Loucy (cell line): ENCODE measurements at regions not wholly inside any gene's neighbourhood (a gene's known extent, or its start where the extent isn't known, plus 50 kb on each side); places are given as distances from the start of the nearest gene placed in this dataset.

Source experiments
- H2AFZ ChIP-seq: fragments of 200-600 bp; sonication (generic); 2 replicates; pipeline ENCODE4 v1.6.0; 2016; ENCODE audit warnings: antibody characterized with exemption, mild to moderate bottlenecking, low read length, moderate library complexity
- H3F3A ChIP-seq: fragments of 200-600 bp; 2 replicates; pipeline ENCODE4 v1.6.0; 2016; ENCODE audit warnings: antibody characterized with exemption, low read depth, mild to moderate bottlenecking
- H3K27me3 ChIP-seq: fragments of 200-600 bp; sonication (generic); 2 replicates; pipeline ENCODE4 v1.6.1; 2014; ENCODE audit warnings: low read length, mild to moderate bottlenecking; ENCODE audit not compliant: insufficient read depth, poor library complexity, severe bottlenecking
- H3K36me3 ChIP-seq: fragments of 200-600 bp; sonication (generic); 2 replicates; pipeline ENCODE4 v1.6.1; 2016; ENCODE audit warnings: low read length; ENCODE audit not compliant: insufficient read depth
- H3K4me1 ChIP-seq: fragments of 200-600 bp; sonication (generic); 2 replicates; pipeline ENCODE4 v1.5.1; 2014; ENCODE audit warnings: low read length, mild to moderate bottlenecking; ENCODE audit not compliant: insufficient read depth, poor library complexity, severe bottlenecking
- H3K4me2 ChIP-seq: fragments of 200-600 bp; sonication (generic); 2 replicates; pipeline ENCODE4 v1.6.0; 2014; ENCODE audit warnings: antibody characterized with exemption, low read length, low read depth, mild to moderate bottlenecking; ENCODE audit not compliant: poor library complexity, severe bottlenecking
- H3K4me3 ChIP-seq: fragments of 200-600 bp; sonication (generic); 2 replicates; pipeline ENCODE4 v1.5.1; 2014; ENCODE audit warnings: low read length, mild to moderate bottlenecking, mixed read lengths; ENCODE audit not compliant: poor library complexity, severe bottlenecking
- H3K79me2 ChIP-seq: fragments of 200-600 bp; sonication (generic); 2 replicates; pipeline ENCODE4 v1.6.1; 2014; ENCODE audit warnings: low read length; ENCODE audit not compliant: insufficient read depth
- H3K9ac ChIP-seq: fragments of 200-600 bp; sonication (generic); 2 replicates; pipeline ENCODE4 v1.6.0; 2014; ENCODE audit warnings: mild to moderate bottlenecking, low read depth, low read length, moderate library complexity; ENCODE audit not compliant: poor library complexity, severe bottlenecking
- H3K9me2 ChIP-seq: fragments of 200-600 bp; sonication (generic); replicated peaks from 2 replicates; pipeline ENCODE4 v1.6.1; 2016; ENCODE audit warnings: low read depth, low read length, mixed read lengths
- H3K9me3 ChIP-seq: fragments of 200-600 bp; sonication (generic); 2 replicates; pipeline ENCODE4 v1.6.1; 2014; ENCODE audit warnings: mild to moderate bottlenecking, antibody characterized with exemption, low read length, low read depth; ENCODE audit not compliant: insufficient read depth
- H4K20me1 ChIP-seq: fragments of 200-600 bp; sonication (generic); 2 replicates; pipeline ENCODE4 v1.6.0; 2014; ENCODE audit warnings: antibody characterized with exemption, low read length, mild to moderate bottlenecking; ENCODE audit not compliant: insufficient read depth, poor library complexity, severe bottlenecking
- CTCF ChIP-seq: fragments of 200-600 bp; sonication (generic); conservative IDR thresholded peaks from 2 replicates; pipeline ENCODE4 v1.5.1; 2014; ENCODE audit warnings: mild to moderate bottlenecking, antibody characterized with exemption, low read length
- EZH2phosphoT487 ChIP-seq: fragments of 200-600 bp; IDR thresholded peaks from 2 replicates; pipeline ENCODE4 v1.6.1; 2018; ENCODE audit warnings: antibody characterized with exemption, mild to moderate bottlenecking, moderate library complexity, borderline replicate concordance

GRCh38 chr10:128694851-128695725, 568.9 kb upstream of the MKI67 start:
- Histone ChIP-seq H4K20me1 (no peaks in the 10 kb centered on the region), H3K4me2 (no peak overlapping the region), H3F3A (no peaks in the 10 kb centered on the region), H2AFZ (no peak overlapping the region), H3K9me2 (no peaks in the 10 kb centered on the region), H3K36me3 (no peaks in the 10 kb centered on the region), H3K9ac (no peak overlapping the region), H3K27me3 (no peaks in the 10 kb centered on the region), H3K4me3 (no peak overlapping the region), H3K4me1 (no peaks in the 10 kb centered on the region), H3K79me2 (no peaks in the 10 kb centered on the region), H3K9me3 (no peaks in the 10 kb centered on the region)
- no peak for TF ChIP-seq EZH2phosphoT487

- H2AFZ ChIP-seq = no peak overlapping the region
These were observed 569.7 kb upstream of the MKI67 start for GRCh38 chr10:128695931-128696330.

GRCh38 chr10:128697437-128697836, 571.2 kb upstream of the MKI67 start:
- no peaks in the 10 kb centered on the region for H3K9me3 ChIP-seq
- no peak overlapping the region for H3K4me3 ChIP-seq
- H3K9ac ChIP-seq = no peak overlapping the region
- no peaks in the 10 kb centered on the region for H3K9me2 ChIP-seq
- no peaks in the 10 kb centered on the region for H3K79me2 ChIP-seq
- H2AFZ ChIP-seq = no peak overlapping the region
- no peaks in the 10 kb centered on the region for H4K20me1 ChIP-seq
- H3K4me1 ChIP-seq = no peaks in the 10 kb centered on the region
- no peaks in the 10 kb centered on the region for H3K36me3 ChIP-seq
- no peaks in the 10 kb centered on the region for H3K27me3 ChIP-seq
- H3K4me2 ChIP-seq = no peak overlapping the region
- TF ChIP-seq CTCF = no peak
- no peak for TF ChIP-seq EZH2phosphoT487
- no peaks in the 10 kb centered on the region for H3F3A ChIP-seq

More at GRCh38 chr10:128695931-128696330, 569.7 kb upstream of the MKI67 start:
- H3K4me1 ChIP-seq = no peaks in the 10 kb centered on the region
- TF ChIP-seq EZH2phosphoT487 (no peak), CTCF (no peak)
- no peaks in the 10 kb centered on the region for H3K9me2 ChIP-seq
- no peaks in the 10 kb centered on the region for H4K20me1 ChIP-seq
- H3K36me3 ChIP-seq = no peaks in the 10 kb centered on the region
- no peaks in the 10 kb centered on the region for H3K9me3 ChIP-seq
- no peak overlapping the region for H3K4me2 ChIP-seq
- H3K27me3 ChIP-seq = no peaks in the 10 kb centered on the region
- H3K9ac ChIP-seq = no peak overlapping the region
- no peaks in the 10 kb centered on the region for H3K79me2 ChIP-seq
- no peaks in the 10 kb centered on the region for H3F3A ChIP-seq
- no peak overlapping the region for H3K4me3 ChIP-seq
